Gastrocnemius medialis (tissue), 4 donors: ENCODE measurements at regions not wholly inside any gene's neighbourhood (a gene's known extent, or its start where the extent isn't known, plus 50 kb on each side); places are given as distances from the start of the nearest gene placed in this dataset.

Source experiments
- POLR2A ChIP-seq, 2 donors: fragments of 450-650 bp; IDR thresholded peaks; one replicate each; pipeline ENCODE4 v1.6.1; 2017; ENCODE audit warnings: antibody characterized with exemption in 2 of 2, mild to moderate bottlenecking in 2 of 2, moderate library complexity in 2 of 2
- TF ChIP-seq, protein P1 (sequence below), 5 experiments: fragments of 450-650 bp in 3 of 5; fragments of 200-600 bp in 2 of 5; sonication (generic) in 2 of 5; IDR thresholded peaks in 4 of 5; conservative IDR thresholded peaks in 1 of 5; 1 replicate in 4 of 5; 2 replicates in 1 of 5; pipeline ENCODE4 v1.5.1; 2016 to 2019; ENCODE audit warnings: antibody characterized with exemption in 5 of 5, mild to moderate bottlenecking in 3 of 5, moderate library complexity in 3 of 5

DNA sequence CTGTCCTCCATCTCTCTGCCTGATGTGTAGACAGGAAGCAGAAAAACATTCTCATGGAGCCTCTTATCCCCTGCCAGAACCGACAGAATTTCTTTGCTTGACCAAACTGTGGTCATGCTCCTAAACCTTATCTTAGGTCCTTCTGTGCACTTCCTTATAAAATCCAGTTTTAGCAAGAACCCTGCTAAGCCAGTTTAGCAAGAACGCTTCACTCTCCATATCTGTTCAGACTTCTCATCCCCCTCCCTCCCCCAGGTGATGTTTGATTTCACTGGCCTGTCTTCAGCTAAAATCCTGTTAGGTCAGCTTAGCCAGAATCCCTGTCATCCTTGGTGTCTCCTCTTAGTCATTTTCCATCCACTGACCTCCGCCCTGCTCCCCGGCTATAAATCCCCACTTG is 1130.9 kb upstream of the PRKX start:
- TF ChIP-seq, protein P1, sequence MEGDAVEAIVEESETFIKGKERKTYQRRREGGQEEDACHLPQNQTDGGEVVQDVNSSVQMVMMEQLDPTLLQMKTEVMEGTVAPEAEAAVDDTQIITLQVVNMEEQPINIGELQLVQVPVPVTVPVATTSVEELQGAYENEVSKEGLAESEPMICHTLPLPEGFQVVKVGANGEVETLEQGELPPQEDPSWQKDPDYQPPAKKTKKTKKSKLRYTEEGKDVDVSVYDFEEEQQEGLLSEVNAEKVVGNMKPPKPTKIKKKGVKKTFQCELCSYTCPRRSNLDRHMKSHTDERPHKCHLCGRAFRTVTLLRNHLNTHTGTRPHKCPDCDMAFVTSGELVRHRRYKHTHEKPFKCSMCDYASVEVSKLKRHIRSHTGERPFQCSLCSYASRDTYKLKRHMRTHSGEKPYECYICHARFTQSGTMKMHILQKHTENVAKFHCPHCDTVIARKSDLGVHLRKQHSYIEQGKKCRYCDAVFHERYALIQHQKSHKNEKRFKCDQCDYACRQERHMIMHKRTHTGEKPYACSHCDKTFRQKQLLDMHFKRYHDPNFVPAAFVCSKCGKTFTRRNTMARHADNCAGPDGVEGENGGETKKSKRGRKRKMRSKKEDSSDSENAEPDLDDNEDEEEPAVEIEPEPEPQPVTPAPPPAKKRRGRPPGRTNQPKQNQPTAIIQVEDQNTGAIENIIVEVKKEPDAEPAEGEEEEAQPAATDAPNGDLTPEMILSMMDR (IDR thresholded peaks at IDR 0.05 in 4 of 5, conservative IDR thresholded peaks at IDR 0.05 in 1 of 5), result no peak
- no peak for TF ChIP-seq POLR2A (IDR thresholded peaks at IDR 0.05)
